A549 (cell line): ENCODE measurements at regions not wholly inside any gene's neighbourhood (a gene's known extent, or its start where the extent isn't known, plus 50 kb on each side); places are given as distances from the start of the nearest gene placed in this dataset.

Source experiments
- ATAC-seq, 2 experiments: fragments of 200-7000 bp in 1 of 2; fragments of >200 bp in 1 of 2; cut with Nextera tagmentation in 1 of 2; cut with Tn5 transposase in 1 of 2; 3 replicates each; pipeline versions ENCODE4 v1.8.0 to v1.9.1; 2018 to 2020; ENCODE audit warnings: mild to moderate bottlenecking in 1 of 2, moderate library complexity in 1 of 2
- CTCF ChIA-PET: fragments of 300-600 bp; sonication (Branson Sonifier 250); formaldehyde crosslinking; extraction: SDS; loops from one replicate; lab custom pipeline; 2021; ENCODE audit warnings: antibody characterized with exemption, inconsistent platforms; lab: Yijun Ruan, JAX
- POLR2A ChIA-PET: fragments of 350-600 bp; formaldehyde crosslinking; extraction: SDS; loops from one replicate; lab custom pipeline; 2021; ENCODE audit warnings: antibody characterized with exemption, inconsistent platforms; lab: Yijun Ruan, JAX
- DNase-seq, 2 experiments: peaks; one replicate each; pipeline versions ENCODE4 v3.0.0 to v3.0.0-alpha.2; 2011 to 2016; ENCODE audit warnings: low read depth in 1 of 2, low spot score in 1 of 2
- FAIRE-seq: peaks from 2 replicates; lab custom pipeline; 2011; peaks lifted over from hg19 to GRCh38; lab: Jason Lieb, UNC
- H3K27ac ChIP-seq, 2 experiments: fragments of >200 bp; sonication (Bioruptor Twin); formaldehyde crosslinking; 3 replicates each; pipeline ENCODE4 v1.5.1; 2016 to 2017
- H3K4me1 ChIP-seq: fragments of >200 bp; sonication (Bioruptor Twin); formaldehyde crosslinking; 3 replicates; pipeline ENCODE4 v1.6.1; 2016
- H3K4me2 ChIP-seq: fragments of >200 bp; sonication (Bioruptor Twin); formaldehyde crosslinking; 3 replicates; pipeline ENCODE4 v1.6.1; 2016
- H3K4me3 ChIP-seq: fragments of >200 bp; sonication (Bioruptor Twin); formaldehyde crosslinking; 3 replicates; pipeline ENCODE4 v1.5.1; 2016
- H3K9me3 ChIP-seq: fragments of >200 bp; sonication (Bioruptor Twin); formaldehyde crosslinking; 3 replicates; pipeline ENCODE4 v1.6.1; 2016
- ATOH8 ChIP-seq: fragments of 250-450 bp; sonication (Bioruptor Pico); IDR thresholded peaks from 2 replicates; pipeline ENCODE4 v1.5.0; 2020; ENCODE audit warnings: low read depth, mild to moderate bottlenecking, moderate library complexity
- BHLHE40 ChIP-seq: IDR thresholded peaks from 2 replicates; pipeline ENCODE4 v1.6.1; 2012; ENCODE audit warnings: low read depth, low read length, inconsistent platforms
- CBX2 ChIP-seq: fragments of 200-600 bp; sonication (generic); IDR thresholded peaks from 2 replicates; pipeline ENCODE4 v1.6.1; 2016; ENCODE audit warnings: low read depth, mild to moderate bottlenecking, borderline replicate concordance
- CBX8 ChIP-seq: fragments of 200-600 bp; sonication (generic); IDR thresholded peaks from 2 replicates; pipeline ENCODE4 v1.6.1; 2016
- CHD2 ChIP-seq: fragments of 150-350 bp; IDR thresholded peaks from 2 replicates; pipeline ENCODE4 v1.6.1; 2014; ENCODE audit warnings: low read length; ENCODE audit not compliant: partially characterized antibody
- EHMT2 ChIP-seq: fragments of 200-600 bp; sonication (generic); IDR thresholded peaks from 2 replicates; pipeline ENCODE4 v1.6.1; 2016; ENCODE audit warnings: antibody characterized with exemption, low read depth, mild to moderate bottlenecking, moderate library complexity
- EP300 ChIP-seq, 2 experiments: fragments of >200 bp; sonication (Bioruptor Twin); formaldehyde crosslinking; IDR thresholded peaks; 2 replicates in 1 of 2; 3 replicates in 1 of 2; pipeline ENCODE4 v1.6.1; 2016 to 2017
- FOXS1 ChIP-seq: fragments of 250-450 bp; sonication (Bioruptor Pico); IDR thresholded peaks from 2 replicates; pipeline ENCODE4 v1.5.0; 2020; ENCODE audit warnings: mild to moderate bottlenecking, moderate library complexity
- GATA3 ChIP-seq: IDR thresholded peaks from 2 replicates; pipeline ENCODE4 v1.6.1; 2012; ENCODE audit warnings: borderline replicate concordance
- HES2 ChIP-seq: fragments of >200 bp; sonication (Bioruptor Twin); formaldehyde crosslinking; IDR thresholded peaks from 2 replicates; pipeline ENCODE4 v1.6.1; 2016
- JUN ChIP-seq, 2 experiments: fragments of >200 bp; sonication (Bioruptor Twin); formaldehyde crosslinking; IDR thresholded peaks; 2 replicates in 1 of 2; 3 replicates in 1 of 2; pipeline ENCODE4 v1.6.1; 2016 to 2017
- JUNB ChIP-seq: fragments of >200 bp; sonication (Bioruptor Twin); formaldehyde crosslinking; IDR thresholded peaks from 2 replicates; pipeline ENCODE4 v1.6.1; 2016
- KDM1A ChIP-seq: fragments of 200-600 bp; sonication (generic); IDR thresholded peaks from 2 replicates; pipeline ENCODE4 v1.6.1; 2016; ENCODE audit warnings: low read depth, mild to moderate bottlenecking
- NPAS2 ChIP-seq: fragments of 250-450 bp; sonication (Bioruptor Pico); IDR thresholded peaks from 2 replicates; pipeline ENCODE4 v1.8.0; 2022; ENCODE audit warnings: mild to moderate bottlenecking, moderate library complexity, borderline replicate concordance
- NR3C1 ChIP-seq: fragments of >200 bp; sonication (Bioruptor Twin); formaldehyde crosslinking; IDR thresholded peaks from 3 replicates; pipeline ENCODE4 v1.6.1; 2017
- POLR2A ChIP-seq: IDR thresholded peaks from 2 replicates; pipeline ENCODE4 v1.6.1; 2012; ENCODE audit warnings: mild to moderate bottlenecking, low read length
- RAD21 ChIP-seq, 2 experiments: fragments of >200 bp in 1 of 2; sonication (Bioruptor Twin) in 1 of 2; formaldehyde crosslinking in 1 of 2; IDR thresholded peaks in 1 of 2; conservative IDR thresholded peaks in 1 of 2; 2 replicates in 1 of 2; 3 replicates in 1 of 2; pipeline ENCODE4 v1.6.1; 2012 to 2018; ENCODE audit warnings: inconsistent platforms in 1 of 2
- RCOR1 ChIP-seq: fragments of 150-350 bp; IDR thresholded peaks from 2 replicates; pipeline ENCODE4 v1.6.1; 2014; ENCODE audit warnings: antibody characterized with exemption, low read length, low read depth
- RNF2 ChIP-seq: fragments of 200-600 bp; sonication (generic); IDR thresholded peaks from 2 replicates; pipeline ENCODE4 v1.6.1; 2016; ENCODE audit warnings: low read depth, mild to moderate bottlenecking, antibody characterized with exemption, moderate library complexity, borderline replicate concordance
- ZFP36 ChIP-seq: fragments of 450-650 bp; IDR thresholded peaks from 2 replicates; pipeline ENCODE4 v1.6.1; 2014; ENCODE audit warnings: borderline replicate concordance; ENCODE audit not compliant: partially characterized antibody
- WGBS: methylation state at CpG from one replicate; pipeline ENCODE4 v1.1.6; 2017; ENCODE audit errors: missing lambda C conversion rate; 5-methylcytosine and 5-hydroxymethylcytosine counted together
- TF ChIP-seq, protein P1 (sequence below): fragments of >200 bp; sonication (Bioruptor Twin); formaldehyde crosslinking; IDR thresholded peaks from 3 replicates; pipeline ENCODE4 v1.5.1; 2016
- TF ChIP-seq, protein P2 (sequence below): fragments of 250-450 bp; sonication (Bioruptor Pico); IDR thresholded peaks from 2 replicates; pipeline ENCODE4 v1.5.0; 2021; ENCODE audit warnings: mild to moderate bottlenecking, moderate library complexity, borderline replicate concordance
- TF ChIP-seq, protein P3 (sequence below): IDR thresholded peaks from 2 replicates; pipeline ENCODE4 v1.6.1; 2012
- TF ChIP-seq, protein P4 (sequence below): fragments of >200 bp; sonication (Bioruptor Twin); formaldehyde crosslinking; IDR thresholded peaks from 3 replicates; pipeline ENCODE4 v1.6.1; 2016

DNA sequence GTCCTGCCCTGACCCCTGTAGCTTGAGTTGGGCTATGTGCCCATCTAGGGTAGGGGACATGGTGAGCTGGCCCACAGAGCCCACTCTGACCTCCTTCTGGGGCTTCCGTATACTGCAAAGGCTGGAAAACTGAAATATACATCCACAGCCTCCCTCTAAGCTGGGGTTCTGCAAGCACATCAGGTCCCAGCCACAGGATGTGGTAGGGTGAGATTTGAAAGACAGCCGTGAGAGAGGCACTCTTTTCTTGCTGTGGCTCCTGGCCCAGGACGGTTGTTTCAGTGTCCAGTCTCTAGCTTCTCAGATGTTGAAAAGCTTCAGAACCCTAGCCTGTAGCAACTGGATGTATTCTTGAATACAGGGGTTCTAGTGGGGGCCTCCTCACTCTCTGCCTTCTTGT is 60.1 kb upstream of the ADRB1 start:
- no peak for TF ChIP-seq ZFP36
- TF ChIP-seq, protein P1, sequence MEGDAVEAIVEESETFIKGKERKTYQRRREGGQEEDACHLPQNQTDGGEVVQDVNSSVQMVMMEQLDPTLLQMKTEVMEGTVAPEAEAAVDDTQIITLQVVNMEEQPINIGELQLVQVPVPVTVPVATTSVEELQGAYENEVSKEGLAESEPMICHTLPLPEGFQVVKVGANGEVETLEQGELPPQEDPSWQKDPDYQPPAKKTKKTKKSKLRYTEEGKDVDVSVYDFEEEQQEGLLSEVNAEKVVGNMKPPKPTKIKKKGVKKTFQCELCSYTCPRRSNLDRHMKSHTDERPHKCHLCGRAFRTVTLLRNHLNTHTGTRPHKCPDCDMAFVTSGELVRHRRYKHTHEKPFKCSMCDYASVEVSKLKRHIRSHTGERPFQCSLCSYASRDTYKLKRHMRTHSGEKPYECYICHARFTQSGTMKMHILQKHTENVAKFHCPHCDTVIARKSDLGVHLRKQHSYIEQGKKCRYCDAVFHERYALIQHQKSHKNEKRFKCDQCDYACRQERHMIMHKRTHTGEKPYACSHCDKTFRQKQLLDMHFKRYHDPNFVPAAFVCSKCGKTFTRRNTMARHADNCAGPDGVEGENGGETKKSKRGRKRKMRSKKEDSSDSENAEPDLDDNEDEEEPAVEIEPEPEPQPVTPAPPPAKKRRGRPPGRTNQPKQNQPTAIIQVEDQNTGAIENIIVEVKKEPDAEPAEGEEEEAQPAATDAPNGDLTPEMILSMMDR: no peak
- TF ChIP-seq, protein P2, sequence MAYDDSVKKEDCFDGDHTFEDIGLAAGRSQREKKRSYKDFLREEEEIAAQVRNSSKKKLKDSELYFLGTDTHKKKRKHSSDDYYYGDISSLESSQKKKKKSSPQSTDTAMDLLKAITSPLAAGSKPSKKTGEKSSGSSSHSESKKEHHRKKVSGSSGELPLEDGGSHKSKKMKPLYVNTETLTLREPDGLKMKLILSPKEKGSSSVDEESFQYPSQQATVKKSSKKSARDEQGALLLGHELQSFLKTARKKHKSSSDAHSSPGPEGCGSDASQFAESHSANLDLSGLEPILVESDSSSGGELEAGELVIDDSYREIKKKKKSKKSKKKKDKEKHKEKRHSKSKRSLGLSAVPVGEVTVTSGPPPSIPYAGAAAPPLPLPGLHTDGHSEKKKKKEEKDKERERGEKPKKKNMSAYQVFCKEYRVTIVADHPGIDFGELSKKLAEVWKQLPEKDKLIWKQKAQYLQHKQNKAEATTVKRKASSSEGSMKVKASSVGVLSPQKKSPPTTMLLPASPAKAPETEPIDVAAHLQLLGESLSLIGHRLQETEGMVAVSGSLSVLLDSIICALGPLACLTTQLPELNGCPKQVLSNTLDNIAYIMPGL: no peak
- no peak for TF ChIP-seq EHMT2
- no peak for TF ChIP-seq BHLHE40
- no peak for TF ChIP-seq JUNB
- TF ChIP-seq GATA3: no peak
- no peak for TF ChIP-seq CHD2
- TF ChIP-seq JUN (IDR thresholded peaks at IDR 0.05): no peak
- TF ChIP-seq CBX8: no peak
- TF ChIP-seq RCOR1: no peak
- TF ChIP-seq, protein P3, sequence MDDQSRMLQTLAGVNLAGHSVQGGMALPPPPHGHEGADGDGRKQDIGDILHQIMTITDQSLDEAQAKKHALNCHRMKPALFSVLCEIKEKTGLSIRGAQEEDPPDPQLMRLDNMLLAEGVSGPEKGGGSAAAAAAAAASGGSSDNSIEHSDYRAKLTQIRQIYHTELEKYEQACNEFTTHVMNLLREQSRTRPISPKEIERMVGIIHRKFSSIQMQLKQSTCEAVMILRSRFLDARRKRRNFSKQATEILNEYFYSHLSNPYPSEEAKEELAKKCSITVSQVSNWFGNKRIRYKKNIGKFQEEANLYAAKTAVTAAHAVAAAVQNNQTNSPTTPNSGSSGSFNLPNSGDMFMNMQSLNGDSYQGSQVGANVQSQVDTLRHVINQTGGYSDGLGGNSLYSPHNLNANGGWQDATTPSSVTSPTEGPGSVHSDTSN: no peak
- TF ChIP-seq RAD21 (conservative IDR thresholded peaks at IDR 0.05 in 1 of 2, IDR thresholded peaks at IDR 0.05 in 1 of 2): no peak
- no peak for TF ChIP-seq FOXS1 (CRISPR knock-in tag)
- no peak for TF ChIP-seq EP300 (IDR thresholded peaks at IDR 0.05)
- no peak for ATAC-seq
- POLR2A ChIA-PET: no interaction called here
- Histone ChIP-seq H3K27ac (no peak overlapping the region), H3K4me1 (no peaks in the 10 kb centered on the region), H3K4me3 (no peak overlapping the region), H3K4me2 (no peak overlapping the region), H3K9me3 (no peaks in the 10 kb centered on the region)
- CTCF ChIA-PET: interaction anchor here (1.2 to 1.4 kb wide), 4 partner anchors 11 to 61 kb away, joined by 3 to 4 read pairs (median 3); no protein-coding TSS in a partner anchor
- FAIRE-seq: no peak
- 89% methylated on average over 3 of the region's 3 CpGs for WGBS
- DNase-seq: no peak

DNA sequence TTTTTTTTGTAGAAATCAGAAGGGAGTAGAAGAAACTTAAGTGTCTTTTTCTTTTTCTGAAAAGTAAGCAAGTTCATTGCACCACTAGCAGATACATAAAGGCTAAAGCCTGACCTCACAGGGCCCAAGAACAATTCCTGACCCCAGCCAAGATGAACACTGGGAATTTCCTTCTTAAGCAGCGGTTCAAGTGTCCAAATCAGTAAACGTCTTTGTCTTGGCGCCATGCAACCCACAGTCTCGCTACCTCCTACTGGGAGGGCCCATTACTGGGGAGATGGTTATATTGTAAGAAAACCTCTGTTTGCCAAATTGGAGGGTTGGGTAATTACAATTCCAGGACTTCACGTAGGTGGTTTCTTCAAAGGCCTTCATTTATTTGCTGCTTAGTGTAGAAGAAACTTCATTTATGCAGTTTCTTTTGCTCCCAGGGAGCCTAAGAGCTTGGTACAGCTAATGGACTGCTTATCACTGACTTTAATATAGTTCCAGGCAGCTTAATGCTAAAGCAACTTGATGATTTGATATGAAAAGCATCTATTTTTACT is 58.3 kb upstream of the ADRB1 start:
- 84% methylated on average over 5 of the region's 5 CpGs for WGBS

DNA sequence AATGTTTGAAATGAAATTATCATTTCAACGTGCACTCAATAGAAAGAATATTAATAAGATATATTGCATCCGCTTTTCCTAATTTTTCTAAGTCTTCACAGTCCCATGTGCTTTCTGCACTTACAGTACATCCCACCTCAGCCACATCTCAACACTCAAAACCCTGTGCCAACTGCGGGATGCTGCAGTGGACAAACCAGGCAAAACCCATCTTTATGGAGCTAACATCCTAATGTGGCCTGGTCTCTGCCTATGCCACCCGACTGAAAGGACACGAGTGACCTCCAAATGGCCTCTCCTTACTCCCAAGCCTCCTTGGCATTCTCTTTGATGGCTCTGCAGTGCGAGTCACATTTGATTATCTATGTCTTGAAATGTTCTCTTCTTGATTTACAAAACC is 57.4 kb upstream of the ADRB1 start:
- no peak for FAIRE-seq
- Histone ChIP-seq H3K4me1 (no peaks in the 10 kb centered on the region), H3K4me3 (no peak overlapping the region), H3K4me2 (no peak overlapping the region), H3K9me3 (no peaks in the 10 kb centered on the region), H3K27ac (no peak overlapping the region)
- POLR2A ChIA-PET: no interaction called here
- TF ChIP-seq CBX2: no peak
- no peak for TF ChIP-seq ZFP36
- TF ChIP-seq RNF2: no peak
- TF ChIP-seq ATOH8 (CRISPR knock-in tag): no peak
- no peak for TF ChIP-seq NR3C1
- no peak for TF ChIP-seq HES2
- no peak for TF ChIP-seq KDM1A
- DNase-seq: no peak
- no peak for ATAC-seq
- 73% methylated on average over 6 of the region's 6 CpGs for WGBS
- CTCF ChIA-PET: no interaction called here

More for the DNA sequence above, 58.3 kb upstream of the ADRB1 start:
- Histone ChIP-seq H3K4me2 (no peak overlapping the region), H3K9me3 (no peaks in the 10 kb centered on the region), H3K27ac (no peak overlapping the region), H3K4me3 (no peak overlapping the region), H3K4me1 (no peaks in the 10 kb centered on the region)
- no peak for FAIRE-seq
- DNase-seq: no peak
- no peak for ATAC-seq
- ChIA-PET CTCF (interaction anchor here (0.6 to 1.1 kb wide), 2 partner anchors 17 to 822 kb away, joined by 3 read pairs; no protein-coding TSS in a partner anchor), POLR2A (no interaction called here)
- TF ChIP-seq GATA3 (no peak), POLR2A (no peak), NPAS2 (CRISPR knock-in tag) (no peak)
- TF ChIP-seq, protein P4, sequence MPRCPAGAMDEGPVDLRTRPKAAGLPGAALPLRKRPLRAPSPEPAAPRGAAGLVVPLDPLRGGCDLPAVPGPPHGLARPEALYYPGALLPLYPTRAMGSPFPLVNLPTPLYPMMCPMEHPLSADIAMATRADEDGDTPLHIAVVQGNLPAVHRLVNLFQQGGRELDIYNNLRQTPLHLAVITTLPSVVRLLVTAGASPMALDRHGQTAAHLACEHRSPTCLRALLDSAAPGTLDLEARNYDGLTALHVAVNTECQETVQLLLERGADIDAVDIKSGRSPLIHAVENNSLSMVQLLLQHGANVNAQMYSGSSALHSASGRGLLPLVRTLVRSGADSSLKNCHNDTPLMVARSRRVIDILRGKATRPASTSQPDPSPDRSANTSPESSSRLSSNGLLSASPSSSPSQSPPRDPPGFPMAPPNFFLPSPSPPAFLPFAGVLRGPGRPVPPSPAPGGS: no peak
